ENCODE measurements at regions not wholly inside any gene's neighbourhood (a gene's known extent, or its start where the extent isn't known, plus 50 kb on each side); places are given as distances from the start of the nearest gene placed in this dataset.

GRCh38 chr12:78695749-78696148 lies 168.8 kb upstream of the SYT1 start:
- TF ChIP-seq POLR2A (IDR thresholded peaks at IDR 0.05): no peak
- no peaks in the 10 kb centered on the region for H3K27me3 ChIP-seq (replicated peaks in 1 of 7)
- H3K4me1 ChIP-seq: no peaks in the 10 kb centered on the region
- H3K4me3 ChIP-seq: no peak overlapping the region
- no peak for DNase-seq
- intact Hi-C loops (cut with DNase I; ENCODE audit: low total_unique reads): no loop called here
- no peak overlapping the region for H3K27ac ChIP-seq
- no peaks in the 10 kb centered on the region for H3K36me3 ChIP-seq
- WGBS, 5 donors: 93 to 99% (median 97%) methylated on average over 2 of the region's 2 CpGs
- H3K9me3 ChIP-seq: peaks cover 0 to 21% (median 12%) of the 10 kb centered on the region in 8 donors

- Histone ChIP-seq H3K27ac (no peak overlapping the region), H3K27me3 (replicated peaks in 1 of 7) (no peaks in the 10 kb centered on the region), H3K4me1 (no peaks in the 10 kb centered on the region), H3K4me3 (no peak overlapping the region), H3K9me3 (peaks cover 0 to 21% (median 12%) of the 10 kb centered on the region in 8 donors), H3K36me3 (no peaks in the 10 kb centered on the region)
- TF ChIP-seq CTCF (IDR thresholded peaks at IDR 0.05 in 8 of 11, conservative IDR thresholded peaks at IDR 0.05 in 3 of 11): no peak
- no peak for TF ChIP-seq POLR2A (IDR thresholded peaks at IDR 0.05)
- TF ChIP-seq POLR2AphosphoS5 (IDR thresholded peaks at IDR 0.05): no peak
- no peak for DNase-seq
- intact Hi-C loops (cut with DNase I; ENCODE audit: low total_unique reads): no loop called here
- 74 to 85% (median 82%) methylated on average over 2 of the region's 2 CpGs for WGBS, 5 donors
Measured at GRCh38 chr12:78696267-78696666, 168.3 kb upstream of the SYT1 start.

GRCh38 chr12:78697817-78698415 lies 166.7 kb upstream of the SYT1 start:
- WGBS, 5 donors: 75 to 86% (median 85%) methylated on average over 2 of the region's 2 CpGs
- Histone ChIP-seq H3K27me3 (replicated peaks in 1 of 7) (no peaks in the 10 kb centered on the region), H3K4me1 (no peaks in the 10 kb centered on the region), H3K4me3 (no peak overlapping the region), H3K9me3 (peaks cover 0 to 19% (median 12%) of the 10 kb centered on the region in 8 donors), H3K36me3 (no peaks in the 10 kb centered on the region), H3K27ac (no peak overlapping the region)
- TF ChIP-seq POLR2AphosphoS5 (IDR thresholded peaks at IDR 0.05) (no peak), CTCF (IDR thresholded peaks at IDR 0.05 in 8 of 11, conservative IDR thresholded peaks at IDR 0.05 in 3 of 11) (no peak), POLR2A (IDR thresholded peaks at IDR 0.05) (no peak)
- intact Hi-C loops (cut with DNase I; ENCODE audit: low total_unique reads): no loop called here
- DNase-seq: no peak

- intact Hi-C loops (cut with DNase I; ENCODE audit: low total_unique reads): no loop called here
- Histone ChIP-seq H3K4me1 (no peaks in the 10 kb centered on the region), H3K27me3 (replicated peaks in 1 of 7) (no peaks in the 10 kb centered on the region), H3K27ac (no peak overlapping the region), H3K4me3 (no peak overlapping the region), H3K9me3 (peaks cover 0 to 14% (median 6%) of the 10 kb centered on the region in 8 donors), H3K36me3 (no peaks in the 10 kb centered on the region)
- TF ChIP-seq CTCF (IDR thresholded peaks at IDR 0.05 in 8 of 11, conservative IDR thresholded peaks at IDR 0.05 in 3 of 11): no peak
- no peak for TF ChIP-seq POLR2AphosphoS5 (IDR thresholded peaks at IDR 0.05)
- 81 to 95% (median 88%) methylated on average over 1 of the region's 1 CpG for WGBS, 5 donors
- no peak for DNase-seq
Measured at GRCh38 chr12:78698747-78699146, 165.8 kb upstream of the SYT1 start.

GRCh38 chr12:78700565-78700964 lies 164.0 kb upstream of the SYT1 start:
- no peak for DNase-seq
- H3K4me1 ChIP-seq: no peaks in the 10 kb centered on the region
- no peak overlapping the region for H3K4me3 ChIP-seq
- TF ChIP-seq CTCF (IDR thresholded peaks at IDR 0.05 in 8 of 11, conservative IDR thresholded peaks at IDR 0.05 in 3 of 11): no peak
- no peak for TF ChIP-seq POLR2A (IDR thresholded peaks at IDR 0.05)
- TF ChIP-seq POLR2AphosphoS5 (IDR thresholded peaks at IDR 0.05): no peak
- WGBS, 5 donors: 77 to 90% (median 80%) methylated on average over 3 of the region's 3 CpGs
- intact Hi-C loops (cut with DNase I; ENCODE audit: low total_unique reads): no loop called here
- H3K9me3 ChIP-seq: no peaks in the 10 kb centered on the region
- no peaks in the 10 kb centered on the region for H3K36me3 ChIP-seq
- no peaks in the 10 kb centered on the region for H3K27me3 ChIP-seq (replicated peaks in 1 of 7)
- H3K27ac ChIP-seq: no peak overlapping the region

Measured in spleen (tissue), 11 donors.